22Rv1 (cell line): ENCODE measurements at regions not wholly inside any gene's neighbourhood (a gene's known extent, or its start where the extent isn't known, plus 50 kb on each side); places are given as distances from the start of the nearest gene placed in this dataset.

Source experiments
- CTCF ChIP-seq: fragments of 450-650 bp; IDR thresholded peaks from 2 replicates; pipeline ENCODE4 v1.5.1; 2017; ENCODE audit warnings: mild to moderate bottlenecking
- ZFX ChIP-seq: fragments of 450-650 bp; IDR thresholded peaks from 2 replicates; pipeline ENCODE4 v1.6.1; 2017; ENCODE audit warnings: antibody characterized with exemption, borderline replicate concordance

- no peak for TF ChIP-seq CTCF
- no peak for TF ChIP-seq ZFX
These were observed 380.8 kb upstream of the MEIS2 start for GRCh38 chr15:37481126-37481525.
